NCI-H510A (cell line): ENCODE measurements at regions not wholly inside any gene's neighbourhood (a gene's known extent, or its start where the extent isn't known, plus 50 kb on each side); places are given as distances from the start of the nearest gene placed in this dataset.

Experiments
- DNase-seq: peaks from one replicate; lab custom pipeline; 2025; lab: John Stamatoyannopoulos, UW

GRCh38 chr2:81940266-81940955, 1635.9 kb upstream of the LRRTM1 start:
- no peak for DNase-seq

GRCh38 chr2:81937944-81938343, 1633.4 kb upstream of the LRRTM1 start:
- no peak for DNase-seq

- no peak for DNase-seq
Measured at GRCh38 chr2:81903534-81903933, 1599.0 kb upstream of the LRRTM1 start.

GRCh38 chr2:81901017-81901416, 1596.5 kb upstream of the LRRTM1 start:
- DNase-seq, result no peak

- DNase-seq, result no peak
Measured at GRCh38 chr2:81895620-81896250, 1591.2 kb upstream of the LRRTM1 start.

GRCh38 chr2:81894451-81894990, 1590.0 kb upstream of the LRRTM1 start:
- no peak for DNase-seq

- DNase-seq, result no peak
Measured at GRCh38 chr2:81876624-81877023, 1572.1 kb upstream of the LRRTM1 start.

GRCh38 chr2:81872006-81872405, 1567.5 kb upstream of the LRRTM1 start:
- DNase-seq, result no peak

GRCh38 chr2:81870119-81870518, 1565.6 kb upstream of the LRRTM1 start:
- no peak for DNase-seq

GRCh38 chr2:81858998-81859397, 1554.4 kb upstream of the LRRTM1 start:
- DNase-seq, result no peak

- no peak for DNase-seq
Measured at GRCh38 chr2:81853341-81853740, 1548.8 kb upstream of the LRRTM1 start.

GRCh38 chr2:81852651-81853050, 1548.1 kb upstream of the LRRTM1 start:
- no peak for DNase-seq

- no peak for DNase-seq
Measured at GRCh38 chr2:81839780-81840179, 1535.2 kb upstream of the LRRTM1 start.

GRCh38 chr2:81835321-81836000, 1530.9 kb upstream of the LRRTM1 start:
- no peak for DNase-seq

GRCh38 chr2:81786811-81787210, 1482.3 kb upstream of the LRRTM1 start:
- no peak for DNase-seq

- no peak for DNase-seq
Measured at GRCh38 chr2:81767187-81767912, 1462.8 kb upstream of the LRRTM1 start.

- no peak for DNase-seq
Measured at GRCh38 chr2:81747481-81748070, 1443.0 kb upstream of the LRRTM1 start.

GRCh38 chr2:81739966-81740365, 1435.4 kb upstream of the LRRTM1 start:
- no peak for DNase-seq

- DNase-seq, result no peak
Measured at GRCh38 chr2:81734981-81735380, 1430.4 kb upstream of the LRRTM1 start.

- DNase-seq, result no peak
Measured at GRCh38 chr2:81714817-81715216, 1410.3 kb upstream of the LRRTM1 start.

GRCh38 chr2:81706856-81707255, 1402.3 kb upstream of the LRRTM1 start:
- no peak for DNase-seq

- DNase-seq, result no peak
Measured at GRCh38 chr2:81703831-81704230, 1399.3 kb upstream of the LRRTM1 start.
